GM12878 (cell line): ENCODE measurements at regions not wholly inside any gene's neighbourhood (a gene's known extent, or its start where the extent isn't known, plus 50 kb on each side); places are given as distances from the start of the nearest gene placed in this dataset.

Source experiments
- ATAC-seq: fragments of 200-7000 bp; cut with Tn5 transposase; 3 replicates; pipeline ENCODE4 v1.9.1; 2020; ENCODE audit warnings: mild to moderate bottlenecking, moderate library complexity
- BruUV-seq: library from RNA; stranded (reverse); fragments of 400-500 nt; replicated peaks from 2 replicates; lab custom pipeline; 2021; lab: Mats Ljungman, UMichigan
- CTCF ChIA-PET: fragments of 300-600 bp; sonication (Branson Sonifier 250); formaldehyde crosslinking; extraction: SDS; loops from one replicate; lab custom pipeline; 2021; ENCODE audit warnings: inconsistent platforms; lab: Yijun Ruan, JAX
- POLR2A ChIA-PET: fragments of 350-600 bp; formaldehyde crosslinking; extraction: SDS; loops from one replicate; lab custom pipeline; 2021; ENCODE audit warnings: inconsistent platforms; lab: Charles Lee
- RAD21 ChIA-PET: fragments of 300-600 bp; sonication (Branson Sonifier 250); formaldehyde crosslinking; loops from one replicate; lab custom pipeline; 2023; ENCODE audit warnings: antibody characterized with exemption; ENCODE audit not compliant: unreplicated experiment; lab: Charles Lee
- SMC1A ChIA-PET: fragments of 300-600 bp; sonication (Branson Sonifier 250); formaldehyde crosslinking; loops from one replicate; lab custom pipeline; 2023; ENCODE audit not compliant: unreplicated experiment, uncharacterized antibody; lab: Charles Lee
- DNase-seq: peaks from one replicate; pipeline ENCODE4 v3.0.0-alpha.2; 2011; ENCODE audit warnings: low read depth, low spot score
- FAIRE-seq: peaks from 3 replicates; lab custom pipeline; 2011; peaks lifted over from hg19 to GRCh38; lab: Jason Lieb, UNC
- H2AFZ ChIP-seq: 2 replicates; pipeline ENCODE4 v1.6.0; 2011; ENCODE audit warnings: low read depth, low read length, control low read depth; ENCODE audit not compliant: control insufficient read depth
- H3K27ac ChIP-seq: 2 replicates; pipeline ENCODE4 v1.5.1; 2011; ENCODE audit warnings: control low read depth; ENCODE audit not compliant: control insufficient read depth, insufficient read depth
- H3K27me3 ChIP-seq, 2 experiments: replicated peaks in 1 of 2; 2 replicates each; pipeline versions ENCODE4 v1.6.0 to v1.6.1; 2011; ENCODE audit warnings: low read length in 1 of 2; ENCODE audit not compliant: control insufficient read depth in 2 of 2, insufficient read depth in 2 of 2
- H3K36me3 ChIP-seq, 2 experiments: 2 replicates each; pipeline ENCODE4 v1.5.1; 2011; ENCODE audit warnings: low read length in 1 of 2; ENCODE audit not compliant: control insufficient read depth in 2 of 2, insufficient read depth in 2 of 2
- H3K4me1 ChIP-seq: 2 replicates; pipeline ENCODE4 v1.6.1; 2011; ENCODE audit warnings: mild to moderate bottlenecking, low read length, moderate library complexity, mixed read lengths; ENCODE audit not compliant: control insufficient read depth, insufficient read depth
- H3K4me2 ChIP-seq: 2 replicates; pipeline ENCODE4 v1.6.0; 2011; ENCODE audit warnings: control low read depth; ENCODE audit not compliant: control insufficient read depth, insufficient read depth
- H3K4me3 ChIP-seq: fragments of 200-600 bp; sonication (generic); 2 replicates; pipeline ENCODE4 v1.5.1; 2016
- H3K79me2 ChIP-seq: 2 replicates; pipeline ENCODE4 v1.6.0; 2011; ENCODE audit warnings: low read length; ENCODE audit not compliant: control insufficient read depth, insufficient read depth
- H3K9ac ChIP-seq: 2 replicates; pipeline ENCODE4 v1.8.0; 2011; ENCODE audit warnings: low read length, control low read depth, mixed read lengths; ENCODE audit not compliant: control insufficient read depth, insufficient read depth
- H3K9me3 ChIP-seq: replicated peaks from 3 replicates; pipeline ENCODE4 v1.5.1; 2011; ENCODE audit warnings: mild to moderate bottlenecking, low read length; ENCODE audit not compliant: control insufficient read depth, insufficient read depth
- H4K20me1 ChIP-seq: 2 replicates; pipeline ENCODE4 v1.6.0; 2011; ENCODE audit not compliant: control insufficient read depth, insufficient read depth
- ATF2 ChIP-seq: IDR thresholded peaks from 2 replicates; pipeline ENCODE4 v1.6.1; 2012; ENCODE audit warnings: low read length, inconsistent platforms
- ATF3 ChIP-seq: IDR thresholded peaks from 2 replicates; pipeline ENCODE4 v1.6.1; 2011; ENCODE audit warnings: low read depth, mild to moderate bottlenecking, low read length, moderate library complexity, borderline replicate concordance; ENCODE audit errors: extremely low read depth
- BMI1 ChIP-seq: fragments of 450-650 bp; IDR thresholded peaks from 2 replicates; pipeline ENCODE4 v1.6.1; 2016; ENCODE audit warnings: mild to moderate bottlenecking, moderate library complexity, borderline replicate concordance
- CHD4 ChIP-seq: fragments of 200-600 bp; sonication (generic); IDR thresholded peaks from 2 replicates; pipeline ENCODE4 v1.6.1; 2016; ENCODE audit warnings: mild to moderate bottlenecking
- HCFC1 ChIP-seq: fragments of 150-350 bp; IDR thresholded peaks from 2 replicates; pipeline ENCODE4 v1.6.1; 2014; ENCODE audit warnings: low read length
- JUNB ChIP-seq: IDR thresholded peaks from 2 replicates; pipeline ENCODE4 v1.6.1; 2016; ENCODE audit warnings: antibody characterized with exemption, mild to moderate bottlenecking
- MYB ChIP-seq: fragments of 150-350 bp; IDR thresholded peaks from 2 replicates; pipeline ENCODE4 v1.6.1; 2014; ENCODE audit warnings: mild to moderate bottlenecking, low read depth, low read length, borderline replicate concordance
- NBN ChIP-seq: fragments of 450-650 bp; IDR thresholded peaks from 2 replicates; pipeline ENCODE4 v1.6.1; 2016
- POLR2AphosphoS2 ChIP-seq: IDR thresholded peaks from 2 replicates; pipeline ENCODE4 v1.6.1; 2011; ENCODE audit warnings: low read depth, mild to moderate bottlenecking, low read length, improper control_type of control experiment, moderate library complexity
- POLR2AphosphoS5 ChIP-seq: IDR thresholded peaks from 2 replicates; pipeline ENCODE4 v1.6.1; 2011; ENCODE audit warnings: mild to moderate bottlenecking, low read length, inconsistent platforms
- RELB ChIP-seq: fragments of 450-650 bp; IDR thresholded peaks from 2 replicates; pipeline ENCODE4 v1.6.1; 2017; ENCODE audit warnings: low read depth, mild to moderate bottlenecking, moderate library complexity
- SMAD5 ChIP-seq: IDR thresholded peaks from 2 replicates; pipeline ENCODE4 v1.6.1; 2016; ENCODE audit warnings: antibody characterized with exemption, low read depth
- TBL1XR1 ChIP-seq: IDR thresholded peaks from 2 replicates; pipeline ENCODE4 v1.6.1; 2012; ENCODE audit warnings: low read depth, low read length, improper control_type of control experiment
- YY1 ChIP-seq: IDR thresholded peaks from 2 replicates; pipeline ENCODE4 v1.6.1; 2011; ENCODE audit warnings: low read depth, mild to moderate bottlenecking, low read length
- WGBS: methylation state at CpG from one replicate; pipeline ENCODE4 v1.1.6; 2016; ENCODE audit warnings: low lambda C conversion rate; ENCODE audit not compliant: insufficient replicate concordance, insufficient coverage; ENCODE audit errors: missing lambda C conversion rate; 5-methylcytosine and 5-hydroxymethylcytosine counted together
- in situ Hi-C: fragments of 300-500 bp; cut with MboI; formaldehyde crosslinking; loops from 9 replicates; pipeline ENCODE4 v1.14.3; 2018; ENCODE audit warnings: mixed read lengths
- intact Hi-C: fragments of 100-400 bp; cut with micrococcal nuclease; formaldehyde crosslinking; loops from one replicate; pipeline ENCODE4 v1.14.2; 2022; ENCODE audit not compliant: unreplicated experiment

- Histone ChIP-seq H3K27me3 (peaks cover 0 to 3% of the 10 kb centered on the region in 2 experiments; a peak in 1 of 4 replicates), H3K4me1 (no peaks in the 10 kb centered on the region), H2AFZ (no peak overlapping the region), H3K4me2 (no peak overlapping the region), H4K20me1 (no peaks in the 10 kb centered on the region), H3K36me3 (no peaks in the 10 kb centered on the region), H3K9me3 (peaks cover 3% of the 10 kb centered on the region; the same call in 1 of the 3 replicates), H3K9ac (no peak overlapping the region), H3K79me2 (no peaks in the 10 kb centered on the region), H3K4me3 (no peak overlapping the region), H3K27ac (no peak overlapping the region)
- 25% methylated on average over 7 of the region's 7 CpGs for WGBS
- no TSS peak for BruUV-seq
- CTCF ChIA-PET = interaction anchor here (1.0 to 2.1 kb wide), 2 partner anchors 8 to 24 kb away, joined by 3 to 10 read pairs; no protein-coding TSS in a partner anchor
- intact Hi-C loops = no loop called here
- in situ Hi-C loops = no loop called here
- SMC1A ChIA-PET = interaction anchor here (1.0 to 3.4 kb wide), 5 partner anchors 11 to 266 kb away, joined by 3 to 11 read pairs (median 4); no protein-coding TSS in a partner anchor
- DNase-seq = no peak
- ATAC-seq = no peak
- RAD21 ChIA-PET = interaction anchor here (1.0 kb wide), 1 partner anchor 30 kb away, joined by 3 read pairs; no protein-coding TSS in a partner anchor
- no peak for TF ChIP-seq BMI1
- no peak for TF ChIP-seq ATF2
- no peak for TF ChIP-seq JUNB
- TF ChIP-seq MYB = no peak
- no peak for TF ChIP-seq CHD4
- TF ChIP-seq RELB = no peak
- TF ChIP-seq NBN = no peak
- no peak for TF ChIP-seq YY1
- TF ChIP-seq POLR2AphosphoS5 = no peak
- TF ChIP-seq TBL1XR1 = no peak
- TF ChIP-seq ATF3 = no peak
- no peak for TF ChIP-seq HCFC1
- no peak for TF ChIP-seq POLR2AphosphoS2
- TF ChIP-seq SMAD5 = no peak
- no peak for FAIRE-seq
- POLR2A ChIA-PET = no interaction called here
These were observed 144.6 kb upstream of the MAP9 start for GRCh38 chr4:155521382-155521781.
